Activated CD8-positive, alpha-beta memory T cell treated with anti-CD3 and anti-CD28 coated beads, Interleukin-2, amount 10 ng/mL, durations not matched to agents 7 days and 5 days (primary cell): ENCODE measurements at regions not wholly inside any gene's neighbourhood (a gene's known extent, or its start where the extent isn't known, plus 50 kb on each side); places are given as distances from the start of the nearest gene placed in this dataset.

Source experiments
- ATAC-seq: fragments of 150-1000 bp; cut with Tn5 transposase; one replicate; pipeline ENCODE4 v1.10.0; 2021; ENCODE audit warnings: moderate library complexity
- CTCF ChIA-PET: fragments of 350-600 bp; sonication (Branson Sonifier 250); formaldehyde crosslinking; loops from one replicate; lab custom pipeline; 2021; ENCODE audit warnings: antibody characterized with exemption; lab: Charles Lee
- DNase-seq: peaks from one replicate; pipeline ENCODE4 v3.0.0-alpha.2; 2020
- H3K27ac Mint-ChIP-seq: one replicate; pipeline ENCODE4 v1.8.0; 2021; ENCODE audit warnings: mild to moderate bottlenecking, mixed read lengths
- H3K27me3 Mint-ChIP-seq: one replicate; pipeline ENCODE4 v1.8.0; 2021; ENCODE audit warnings: mixed read lengths
- H3K36me3 Mint-ChIP-seq: one replicate; pipeline ENCODE4 v1.8.0; 2021; ENCODE audit warnings: mild to moderate bottlenecking, mixed read lengths
- H3K4me1 Mint-ChIP-seq: one replicate; pipeline ENCODE4 v1.8.0; 2021; ENCODE audit warnings: mixed read lengths
- H3K4me3 Mint-ChIP-seq: one replicate; pipeline ENCODE4 v1.8.0; 2021; ENCODE audit warnings: mild to moderate bottlenecking, moderate library complexity, mixed read lengths
- H3K9me3 Mint-ChIP-seq: one replicate; pipeline ENCODE4 v1.8.0; 2022; ENCODE audit warnings: low read depth, mixed read lengths

GRCh38 chr6:43916924-43917877, 147.2 kb downstream of the VEGFA start:
- no peak overlapping the region for H3K4me3 Mint-ChIP-seq
- CTCF ChIA-PET, result no interaction called here
- H3K36me3 Mint-ChIP-seq, result no peaks in the 10 kb centered on the region

GRCh38 chr6:43915986-43916923, 146.2 kb downstream of the VEGFA start:
- no peaks in the 10 kb centered on the region for H3K9me3 Mint-ChIP-seq
- H3K36me3 Mint-ChIP-seq, result no peaks in the 10 kb centered on the region
- H3K4me1 Mint-ChIP-seq, result no peaks in the 10 kb centered on the region
- H3K27me3 Mint-ChIP-seq, result peaks cover 15% of the 10 kb centered on the region
- CTCF ChIA-PET, result no interaction called here
- ATAC-seq, result no peak
- DNase-seq, result no peak
- H3K4me3 Mint-ChIP-seq, result no peak overlapping the region
- H3K27ac Mint-ChIP-seq, result no peak overlapping the region

More at GRCh38 chr6:43916924-43917877, 147.2 kb downstream of the VEGFA start:
- no peaks in the 10 kb centered on the region for H3K4me1 Mint-ChIP-seq
- peaks cover 15% of the 10 kb centered on the region for H3K27me3 Mint-ChIP-seq
- ATAC-seq, result no peak
- no peaks in the 10 kb centered on the region for H3K9me3 Mint-ChIP-seq
- DNase-seq, result no peak
- H3K27ac Mint-ChIP-seq, result no peak overlapping the region

GRCh38 chr6:43915208-43915869, 145.3 kb downstream of the VEGFA start:
- Mint-ChIP-seq H3K4me3 (no peak overlapping the region), H3K27ac (no peak overlapping the region), H3K36me3 (no peaks in the 10 kb centered on the region), H3K27me3 (peaks cover 15% of the 10 kb centered on the region), H3K4me1 (no peaks in the 10 kb centered on the region), H3K9me3 (no peaks in the 10 kb centered on the region)
- CTCF ChIA-PET, result no interaction called here
- DNase-seq (no peak), ATAC-seq (no peak)

- no peak for ATAC-seq
- no peaks in the 10 kb centered on the region for H3K36me3 Mint-ChIP-seq
- CTCF ChIA-PET, result no interaction called here
- H3K27me3 Mint-ChIP-seq, result peaks cover 10% of the 10 kb centered on the region
- H3K4me3 Mint-ChIP-seq, result no peak overlapping the region
- H3K9me3 Mint-ChIP-seq, result no peaks in the 10 kb centered on the region
- no peaks in the 10 kb centered on the region for H3K4me1 Mint-ChIP-seq
- no peak overlapping the region for H3K27ac Mint-ChIP-seq
- DNase-seq, result no peak
Observed at GRCh38 chr6:43914272-43915147, 144.5 kb downstream of the VEGFA start.

- CTCF ChIA-PET, result no interaction called here
- Mint-ChIP-seq H3K9me3 (no peaks in the 10 kb centered on the region), H3K27me3 (peaks cover 7% of the 10 kb centered on the region), H3K4me1 (no peaks in the 10 kb centered on the region), H3K36me3 (no peaks in the 10 kb centered on the region), H3K27ac (no peak overlapping the region), H3K4me3 (no peak overlapping the region)
- DNase-seq, result no peak
- no peak for ATAC-seq
Observed at GRCh38 chr6:43913375-43914271, 143.6 kb downstream of the VEGFA start.

GRCh38 chr6:43912598-43913371, 142.8 kb downstream of the VEGFA start:
- no peak overlapping the region for H3K4me3 Mint-ChIP-seq
- H3K9me3 Mint-ChIP-seq, result no peaks in the 10 kb centered on the region
- no peak overlapping the region for H3K27ac Mint-ChIP-seq
- CTCF ChIA-PET, result no interaction called here
- no peaks in the 10 kb centered on the region for H3K4me1 Mint-ChIP-seq
- ATAC-seq (no peak), DNase-seq (no peak)
- H3K36me3 Mint-ChIP-seq, result no peaks in the 10 kb centered on the region
- H3K27me3 Mint-ChIP-seq, result peaks cover 6% of the 10 kb centered on the region

GRCh38 chr6:43912116-43912577, 142.1 kb downstream of the VEGFA start:
- ATAC-seq (no peak), DNase-seq (no peak)
- Mint-ChIP-seq H3K27ac (no peak overlapping the region), H3K9me3 (no peaks in the 10 kb centered on the region), H3K4me3 (no peak overlapping the region), H3K36me3 (no peaks in the 10 kb centered on the region), H3K4me1 (no peaks in the 10 kb centered on the region), H3K27me3 (peaks cover 3% of the 10 kb centered on the region)
- CTCF ChIA-PET, result no interaction called here

- no peaks in the 10 kb centered on the region for H3K36me3 Mint-ChIP-seq
- ATAC-seq (no peak), DNase-seq (no peak)
- H3K9me3 Mint-ChIP-seq, result no peaks in the 10 kb centered on the region
- H3K27me3 Mint-ChIP-seq, result peaks cover 3% of the 10 kb centered on the region
- no peak overlapping the region for H3K4me3 Mint-ChIP-seq
- CTCF ChIA-PET, result no interaction called here
- H3K27ac Mint-ChIP-seq, result no peak overlapping the region
- H3K4me1 Mint-ChIP-seq, result no peaks in the 10 kb centered on the region
Observed at GRCh38 chr6:43911354-43912115, 141.5 kb downstream of the VEGFA start.

GRCh38 chr6:43910638-43911353, 140.8 kb downstream of the VEGFA start:
- Mint-ChIP-seq H3K9me3 (no peaks in the 10 kb centered on the region), H3K36me3 (no peaks in the 10 kb centered on the region), H3K4me3 (no peak overlapping the region), H3K4me1 (no peaks in the 10 kb centered on the region), H3K27ac (no peak overlapping the region), H3K27me3 (peaks cover 6% of the 10 kb centered on the region)
- CTCF ChIA-PET, result no interaction called here
- DNase-seq (no peak), ATAC-seq (no peak)

- no peaks in the 10 kb centered on the region for H3K9me3 Mint-ChIP-seq
- H3K36me3 Mint-ChIP-seq, result no peaks in the 10 kb centered on the region
- no peak overlapping the region for H3K4me3 Mint-ChIP-seq
- no peak overlapping the region for H3K27ac Mint-ChIP-seq
- peaks cover 4% of the 10 kb centered on the region for H3K27me3 Mint-ChIP-seq
- DNase-seq, result no peak
- no peaks in the 10 kb centered on the region for H3K4me1 Mint-ChIP-seq
- CTCF ChIA-PET, result no interaction called here
- ATAC-seq, result no peak
Observed at GRCh38 chr6:43910149-43910637, 140.2 kb downstream of the VEGFA start.
